Endodermal cell (in vitro differentiated cells): ENCODE measurements at regions not wholly inside any gene's neighbourhood (a gene's known extent, or its start where the extent isn't known, plus 50 kb on each side); places are given as distances from the start of the nearest gene placed in this dataset.
"Not testable (repeated sequence)": the region's sequence is repeated elsewhere in the genome, so short reads cannot be mapped to it uniquely, and the experiment has no call there.

Source experiments
- DNase-seq: peaks from one replicate; pipeline ENCODE4 v3.0.0-alpha.2; 2017
- H3K27ac ChIP-seq: 2 replicates; pipeline ENCODE4 v1.5.1; 2013; ENCODE audit warnings: mild to moderate bottlenecking, low read depth, low read length, moderate library complexity
- H3K27me3 ChIP-seq: 2 replicates; pipeline ENCODE4 v1.6.1; 2013; ENCODE audit warnings: mild to moderate bottlenecking, low read length, moderate library complexity; ENCODE audit not compliant: insufficient read depth, control insufficient read depth, poor library complexity, severe bottlenecking
- H3K36me3 ChIP-seq: 2 replicates; pipeline ENCODE4 v1.7.0; 2013; ENCODE audit warnings: mild to moderate bottlenecking, low read length, moderate library complexity; ENCODE audit not compliant: control insufficient read depth, insufficient read depth
- H3K4me1 ChIP-seq: one replicate; pipeline ENCODE4 v1.7.0; 2013; ENCODE audit warnings: low read length; ENCODE audit not compliant: control insufficient read depth, insufficient read depth
- H3K4me3 ChIP-seq: 2 replicates; pipeline ENCODE4 v1.5.1; 2013; ENCODE audit warnings: mild to moderate bottlenecking, low read length, moderate library complexity
- H3K9ac ChIP-seq: 2 replicates; pipeline ENCODE4 v1.6.1; 2013; ENCODE audit warnings: mild to moderate bottlenecking, low read length, moderate library complexity; ENCODE audit not compliant: poor library complexity, severe bottlenecking; ENCODE audit errors: extremely low read depth
- H3K9me3 ChIP-seq: 2 replicates; pipeline ENCODE4 v1.6.1; 2013; ENCODE audit warnings: mild to moderate bottlenecking, low read length, moderate library complexity; ENCODE audit not compliant: control insufficient read depth
- H3K27ac Mint-ChIP-seq: 2 replicates; pipeline ENCODE4 v1.8.0; 2020; ENCODE audit warnings: mixed read lengths
- H3K27me3 Mint-ChIP-seq: 2 replicates; pipeline ENCODE4 v1.8.0; 2021; ENCODE audit warnings: mild to moderate bottlenecking, mixed read lengths; ENCODE audit not compliant: insufficient read depth
- H3K36me3 Mint-ChIP-seq: 2 replicates; pipeline ENCODE4 v1.8.0; 2020; ENCODE audit warnings: low read depth, mixed read lengths
- H3K4me1 Mint-ChIP-seq: 2 replicates; pipeline ENCODE4 v1.8.0; 2020; ENCODE audit warnings: mixed read lengths
- H3K4me3 Mint-ChIP-seq: 2 replicates; pipeline ENCODE4 v1.8.0; 2020; ENCODE audit warnings: mild to moderate bottlenecking, moderate library complexity, mixed read lengths
- H3K9me3 Mint-ChIP-seq: 2 replicates; pipeline ENCODE4 v1.8.0; 2020; ENCODE audit warnings: mild to moderate bottlenecking, mixed read lengths
- CTCF ChIP-seq: fragments of 200-600 bp; sonication (generic); conservative IDR thresholded peaks from 2 replicates; pipeline ENCODE4 v1.5.0; 2021; ENCODE audit warnings: antibody characterized with exemption, mild to moderate bottlenecking
- WGBS, 2 experiments: methylation state at CpG; one replicate each; pipeline versions ENCODE4 v1.1.5 to v1.1.7; 2013; ENCODE audit warnings: missing lambda C conversion rate in 2 of 2, mixed read lengths in 1 of 2; ENCODE audit not compliant: insufficient coverage in 1 of 2, insufficient read length in 1 of 2; 5-methylcytosine and 5-hydroxymethylcytosine counted together

DNA sequence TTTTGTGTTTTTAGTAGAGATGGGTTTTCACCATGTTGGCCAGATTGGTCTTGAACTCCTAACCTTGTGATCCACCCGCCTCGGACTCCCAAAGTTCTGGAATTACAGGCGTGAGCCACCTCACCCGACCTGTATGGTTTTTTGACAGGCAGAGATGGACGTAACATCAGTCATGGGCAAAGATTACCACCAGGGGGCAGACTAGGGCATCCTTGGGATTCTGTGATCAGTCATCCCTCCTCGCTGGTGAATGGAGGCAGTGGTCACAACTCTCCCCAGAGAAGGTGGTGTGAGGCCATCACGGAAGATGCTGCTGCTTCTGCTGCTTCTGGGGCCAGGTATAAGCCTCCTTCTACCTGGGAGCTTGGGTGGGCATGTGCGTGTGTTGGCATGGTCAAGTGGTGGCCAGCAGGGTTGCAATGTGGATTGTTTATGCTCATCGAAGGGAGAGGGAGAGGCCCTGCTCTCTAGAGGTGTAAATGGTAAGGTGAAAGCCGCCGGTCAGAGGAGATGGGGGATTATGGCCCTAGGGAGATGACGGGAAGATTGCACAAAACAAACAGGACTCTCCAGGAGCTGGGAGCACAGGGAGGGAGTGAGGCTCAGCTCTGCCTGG lies 122.7 kb upstream of the PRSS1 start:
- Mint-ChIP-seq H3K36me3 (no peaks in the 10 kb centered on the region), H3K27me3 (peaks cover 7% of the 10 kb centered on the region), H3K4me1 (peaks cover 5% of the 10 kb centered on the region), H3K9me3 (peaks cover 3% of the 10 kb centered on the region), H3K27ac (no peak overlapping the region), H3K4me3 (no peak overlapping the region)
- DNase-seq = peak; percentile 95
- Histone ChIP-seq H3K4me3 (no peak overlapping the region), H3K9me3 (peaks cover 3% of the 10 kb centered on the region), H3K9ac (no peak overlapping the region), H3K27ac (no peak overlapping the region), H3K36me3 (no peaks in the 10 kb centered on the region), H3K27me3 (peaks cover 3% of the 10 kb centered on the region), H3K4me1 (no peaks in the 10 kb centered on the region)
- peak; percentile 85 for TF ChIP-seq CTCF
- 74 to 75% methylated on average over 6 to 12 of the region's 12 CpGs for WGBS, 2 experiments

GRCh38 chr7:142625216-142625615 lies 124.1 kb upstream of the PRSS1 start:
- not testable (repeated sequence) for H3K9me3 ChIP-seq, H3K4me3 Mint-ChIP-seq, H3K4me3 ChIP-seq, DNase-seq, H3K9me3 Mint-ChIP-seq, H3K36me3 Mint-ChIP-seq, H3K4me1 ChIP-seq, H3K9ac ChIP-seq, H3K4me1 Mint-ChIP-seq, H3K27me3 Mint-ChIP-seq, H3K36me3 ChIP-seq, H3K27ac Mint-ChIP-seq, H3K27ac ChIP-seq
- H3K27me3 ChIP-seq = peaks cover 11% of the 10 kb centered on the region
- WGBS, 2 experiments = 93% methylated on average over 2 of the region's 2 CpGs; no CpG with 5 or more reads in 1 of the 2 experiments

DNA sequence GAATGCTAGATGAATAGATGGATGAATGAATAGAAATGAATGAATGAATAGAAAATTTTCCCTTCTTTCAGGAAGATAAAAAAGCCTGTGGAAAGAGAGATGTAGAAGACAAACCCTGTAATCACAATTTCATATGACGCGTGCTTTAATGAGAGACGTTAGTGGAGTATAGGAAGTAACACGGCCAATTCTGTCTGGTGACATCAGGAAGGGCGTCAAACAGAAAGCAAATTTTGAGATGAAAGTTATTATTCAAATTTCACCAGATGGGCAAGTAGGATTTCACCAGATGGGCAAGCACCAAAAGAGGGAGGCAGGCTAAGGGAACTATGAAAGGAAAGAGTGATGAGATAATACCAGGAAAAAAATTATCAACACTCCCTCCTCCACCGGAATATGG lies 128.9 kb upstream of the PRSS1 start:
- Mint-ChIP-seq H3K27me3 (no peaks in the 10 kb centered on the region), H3K27ac (no peak overlapping the region), H3K4me1 (no peaks in the 10 kb centered on the region), H3K9me3 (no peaks in the 10 kb centered on the region), H3K36me3 (no peaks in the 10 kb centered on the region), H3K4me3 (no peak overlapping the region)
- no peak for TF ChIP-seq CTCF
- Histone ChIP-seq H3K9me3 (no peaks in the 10 kb centered on the region), H3K4me3 (no peak overlapping the region), H3K9ac (no peak overlapping the region), H3K27me3 (peaks cover 11% of the 10 kb centered on the region), H3K36me3 (no peaks in the 10 kb centered on the region), H3K27ac (no peak overlapping the region), H3K4me1 (no peaks in the 10 kb centered on the region)
- no peak for DNase-seq
- WGBS, 2 experiments = 92 to 96% methylated on average over 2 to 6 of the region's 6 CpGs
